HL-60 (cell line): ENCODE measurements at regions not wholly inside any gene's neighbourhood (a gene's known extent, or its start where the extent isn't known, plus 50 kb on each side); places are given as distances from the start of the nearest gene placed in this dataset.

Experiments
- DNase-seq, 2 experiments: peaks; one replicate each; pipeline ENCODE4 v3.0.0-alpha.2; 2010 to 2020; ENCODE audit warnings: low read depth in 1 of 2, low spot score in 1 of 2
- H3K27ac ChIP-seq: fragments of 250-450 bp; sonication (Bioruptor Pico); replicated peaks from 2 replicates; pipeline ENCODE4 v1.5.1; 2020; ENCODE audit warnings: mild to moderate bottlenecking, moderate library complexity
- H3K27me3 ChIP-seq: fragments of 250-450 bp; sonication (Bioruptor Pico); 2 replicates; pipeline ENCODE4 v1.5.1; 2021; ENCODE audit warnings: mild to moderate bottlenecking, moderate library complexity; ENCODE audit not compliant: insufficient read depth, poor library complexity, severe bottlenecking
- H3K4me3 ChIP-seq: replicated peaks from 2 replicates; pipeline ENCODE4 v1.5.1; 2011; ENCODE audit warnings: mild to moderate bottlenecking, control low read depth, low read length; ENCODE audit not compliant: insufficient read depth
- GABPA ChIP-seq: IDR thresholded peaks from 2 replicates; pipeline ENCODE4 v1.6.1; 2012; ENCODE audit warnings: low read depth
- POLR2AphosphoS5 ChIP-seq: IDR thresholded peaks from 2 replicates; pipeline ENCODE4 v1.6.1; 2012; ENCODE audit warnings: low read depth
- REST ChIP-seq: IDR thresholded peaks from 2 replicates; pipeline ENCODE4 v1.6.1; 2012; ENCODE audit warnings: low read depth; ENCODE audit not compliant: insufficient replicate concordance
- SPI1 ChIP-seq: IDR thresholded peaks from 2 replicates; pipeline ENCODE4 v1.6.1; 2012; ENCODE audit warnings: low read depth, mild to moderate bottlenecking, borderline replicate concordance
- TF ChIP-seq, protein P1 (sequence below): IDR thresholded peaks from one replicate; pipeline ENCODE4 v1.5.1; 2011; ENCODE audit warnings: low read length, control low read depth, inconsistent platforms; ENCODE audit not compliant: insufficient read depth

- Histone ChIP-seq H3K27ac (no peak overlapping the region), H3K27me3 (no peaks in the 10 kb centered on the region), H3K4me3 (no peak overlapping the region)
- no peak for DNase-seq
- TF ChIP-seq, protein P1, sequence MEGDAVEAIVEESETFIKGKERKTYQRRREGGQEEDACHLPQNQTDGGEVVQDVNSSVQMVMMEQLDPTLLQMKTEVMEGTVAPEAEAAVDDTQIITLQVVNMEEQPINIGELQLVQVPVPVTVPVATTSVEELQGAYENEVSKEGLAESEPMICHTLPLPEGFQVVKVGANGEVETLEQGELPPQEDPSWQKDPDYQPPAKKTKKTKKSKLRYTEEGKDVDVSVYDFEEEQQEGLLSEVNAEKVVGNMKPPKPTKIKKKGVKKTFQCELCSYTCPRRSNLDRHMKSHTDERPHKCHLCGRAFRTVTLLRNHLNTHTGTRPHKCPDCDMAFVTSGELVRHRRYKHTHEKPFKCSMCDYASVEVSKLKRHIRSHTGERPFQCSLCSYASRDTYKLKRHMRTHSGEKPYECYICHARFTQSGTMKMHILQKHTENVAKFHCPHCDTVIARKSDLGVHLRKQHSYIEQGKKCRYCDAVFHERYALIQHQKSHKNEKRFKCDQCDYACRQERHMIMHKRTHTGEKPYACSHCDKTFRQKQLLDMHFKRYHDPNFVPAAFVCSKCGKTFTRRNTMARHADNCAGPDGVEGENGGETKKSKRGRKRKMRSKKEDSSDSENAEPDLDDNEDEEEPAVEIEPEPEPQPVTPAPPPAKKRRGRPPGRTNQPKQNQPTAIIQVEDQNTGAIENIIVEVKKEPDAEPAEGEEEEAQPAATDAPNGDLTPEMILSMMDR, result no peak
- no peak for TF ChIP-seq POLR2AphosphoS5
- TF ChIP-seq GABPA, result no peak
Measured at GRCh38 chr13:105063676-105064075, 1471.8 kb downstream of the EFNB2 start.

- no peak for TF ChIP-seq REST
- no peak for TF ChIP-seq SPI1
- TF ChIP-seq GABPA, result no peak
- no peak for TF ChIP-seq POLR2AphosphoS5
- no peak overlapping the region for H3K27ac ChIP-seq
Measured at GRCh38 chr13:105059786-105060185, 1475.7 kb downstream of the EFNB2 start.

GRCh38 chr13:105058517-105058916 lies 1476.9 kb downstream of the EFNB2 start:
- no peak for TF ChIP-seq REST
- no peak for TF ChIP-seq SPI1
- TF ChIP-seq, protein P1, result no peak
- no peak for TF ChIP-seq POLR2AphosphoS5
- TF ChIP-seq GABPA, result no peak
- no peak overlapping the region for H3K4me3 ChIP-seq
- no peaks in the 10 kb centered on the region for H3K27me3 ChIP-seq
- DNase-seq, result no peak
- no peak overlapping the region for H3K27ac ChIP-seq

More at GRCh38 chr13:105059786-105060185, 1475.7 kb downstream of the EFNB2 start:
- no peak for DNase-seq
- Histone ChIP-seq H3K27me3 (no peaks in the 10 kb centered on the region), H3K4me3 (no peak overlapping the region)

GRCh38 chr13:105052711-105053110 lies 1482.8 kb downstream of the EFNB2 start:
- Histone ChIP-seq H3K27ac (no peak overlapping the region), H3K4me3 (no peak overlapping the region), H3K27me3 (no peaks in the 10 kb centered on the region)
- TF ChIP-seq REST (no peak), GABPA (no peak), POLR2AphosphoS5 (no peak)
- TF ChIP-seq, protein P1, result no peak
- no peak for DNase-seq
